ENCODE measurements at regions not wholly inside any gene's neighbourhood (a gene's known extent, or its start where the extent isn't known, plus 50 kb on each side); places are given as distances from the start of the nearest gene placed in this dataset.

- TF ChIP-seq CTCF (IDR thresholded peaks at IDR 0.05; ENCODE audit: low read depth, low read length) (no peak), EZH2phosphoT487 (IDR thresholded peaks at IDR 0.05; ENCODE audit: low read depth) (no peak)
- no peak overlapping the region for H2AFZ ChIP-seq (ENCODE audit: low read depth, low read length)
- no peaks in the 10 kb centered on the region for H3K36me3 ChIP-seq (replicated peaks; ENCODE audit: low read depth, low read length)
- H3K4me2 ChIP-seq (ENCODE audit: low read length), result no peak overlapping the region
- peaks cover 9% of the 10 kb centered on the region; the same call in 1 of the 2 replicates for H3K27me3 ChIP-seq (ENCODE audit: low read depth, low read length)
- H3K79me2 ChIP-seq (ENCODE audit: low read length), result no peaks in the 10 kb centered on the region
- H3K27ac ChIP-seq (ENCODE audit: low read length), result no peak overlapping the region
- H4K20me1 ChIP-seq (ENCODE audit: insufficient read depth, low read length), result no peaks in the 10 kb centered on the region
- no peaks in the 10 kb centered on the region for H3K4me1 ChIP-seq (ENCODE audit: low read length)
- no peak overlapping the region for H3K4me3 ChIP-seq (ENCODE audit: low read length)
- H3K9me3 ChIP-seq (ENCODE audit: insufficient read depth, low read length), result peaks cover 4% of the 10 kb centered on the region; the same call in 1 of the 2 replicates
- no peak overlapping the region for H3K9ac ChIP-seq (ENCODE audit: low read length)
These were observed 245.8 kb upstream of the JAG1 start for GRCh38 chr20:10919396-10920140.

- TF ChIP-seq EZH2phosphoT487 (IDR thresholded peaks at IDR 0.05; ENCODE audit: low read depth), result no peak
- no peak for TF ChIP-seq CTCF (IDR thresholded peaks at IDR 0.05; ENCODE audit: low read depth, low read length)
- Histone ChIP-seq H2AFZ (ENCODE audit: low read depth, low read length) (no peak overlapping the region), H3K79me2 (ENCODE audit: low read length) (no peaks in the 10 kb centered on the region), H3K9ac (ENCODE audit: low read length) (no peak overlapping the region), H3K9me3 (ENCODE audit: insufficient read depth, low read length) (peaks cover 4% of the 10 kb centered on the region; the same call in 1 of the 2 replicates), H3K27me3 (ENCODE audit: low read depth, low read length) (peaks cover 9% of the 10 kb centered on the region; the same call in 1 of the 2 replicates), H4K20me1 (ENCODE audit: insufficient read depth, low read length) (no peaks in the 10 kb centered on the region), H3K4me3 (ENCODE audit: low read length) (no peak overlapping the region), H3K36me3 (replicated peaks; ENCODE audit: low read depth, low read length) (no peaks in the 10 kb centered on the region), H3K4me1 (ENCODE audit: low read length) (no peaks in the 10 kb centered on the region), H3K4me2 (ENCODE audit: low read length) (no peak overlapping the region), H3K27ac (ENCODE audit: low read length) (no peak overlapping the region)
These were observed 246.6 kb upstream of the JAG1 start for GRCh38 chr20:10920396-10920795.

- Histone ChIP-seq H3K4me3 (ENCODE audit: low read length) (no peak overlapping the region), H3K4me2 (ENCODE audit: low read length) (no peak overlapping the region), H3K27ac (ENCODE audit: low read length) (no peak overlapping the region), H3K9ac (ENCODE audit: low read length) (no peak overlapping the region), H4K20me1 (ENCODE audit: insufficient read depth, low read length) (no peaks in the 10 kb centered on the region), H3K27me3 (ENCODE audit: low read depth, low read length) (peaks cover 12% of the 10 kb centered on the region; the same call in 1 of the 2 replicates), H3K4me1 (ENCODE audit: low read length) (no peaks in the 10 kb centered on the region), H3K9me3 (ENCODE audit: insufficient read depth, low read length) (peaks cover 4% of the 10 kb centered on the region; the same call in 1 of the 2 replicates), H3K36me3 (replicated peaks; ENCODE audit: low read depth, low read length) (no peaks in the 10 kb centered on the region), H3K79me2 (ENCODE audit: low read length) (no peaks in the 10 kb centered on the region), H2AFZ (ENCODE audit: low read depth, low read length) (no peak overlapping the region)
- TF ChIP-seq EZH2phosphoT487 (IDR thresholded peaks at IDR 0.05; ENCODE audit: low read depth) (no peak), CTCF (IDR thresholded peaks at IDR 0.05; ENCODE audit: low read depth, low read length) (no peak)
These were observed 247.8 kb upstream of the JAG1 start for GRCh38 chr20:10921491-10922010.

GRCh38 chr20:10922506-10922905, 248.7 kb upstream of the JAG1 start:
- H3K4me1 ChIP-seq (ENCODE audit: low read length), result no peaks in the 10 kb centered on the region
- H3K9ac ChIP-seq (ENCODE audit: low read length), result no peak overlapping the region
- no peaks in the 10 kb centered on the region; the same call in 1 of the 2 replicates for H3K9me3 ChIP-seq (ENCODE audit: insufficient read depth, low read length)
- no peak overlapping the region for H3K27ac ChIP-seq (ENCODE audit: low read length)
- no peak overlapping the region for H3K4me2 ChIP-seq (ENCODE audit: low read length)
- TF ChIP-seq EZH2phosphoT487 (IDR thresholded peaks at IDR 0.05; ENCODE audit: low read depth) (no peak), CTCF (IDR thresholded peaks at IDR 0.05; ENCODE audit: low read depth, low read length) (no peak)
- no peaks in the 10 kb centered on the region for H3K36me3 ChIP-seq (replicated peaks; ENCODE audit: low read depth, low read length)
- no peaks in the 10 kb centered on the region for H4K20me1 ChIP-seq (ENCODE audit: insufficient read depth, low read length)
- peaks cover 20% of the 10 kb centered on the region for H3K27me3 ChIP-seq (ENCODE audit: low read depth, low read length)
- no peak overlapping the region for H3K4me3 ChIP-seq (ENCODE audit: low read length)
- H2AFZ ChIP-seq (ENCODE audit: low read depth, low read length), result no peak overlapping the region
- no peaks in the 10 kb centered on the region for H3K79me2 ChIP-seq (ENCODE audit: low read length)

Data from OCI-LY3 (cell line).